Liver (tissue), 3 donors: ENCODE measurements at regions not wholly inside any gene's neighbourhood (a gene's known extent, or its start where the extent isn't known, plus 50 kb on each side); places are given as distances from the start of the nearest gene placed in this dataset.

ENCODE experiments used
- EGR1 ChIP-seq, 2 donors: IDR thresholded peaks; 2 replicates each; pipeline ENCODE4 v1.6.1; 2016 to 2018; ENCODE audit warnings: antibody characterized with exemption in 2 of 2, low read depth in 2 of 2
- FOXA1 ChIP-seq: IDR thresholded peaks from 2 replicates; pipeline ENCODE4 v1.6.1; 2016; ENCODE audit warnings: antibody characterized with exemption
- GABPA ChIP-seq, 2 donors: IDR thresholded peaks in 1 of 2; conservative IDR thresholded peaks in 1 of 2; 2 replicates each; pipeline ENCODE4 v1.6.1; 2016; ENCODE audit warnings: antibody characterized with exemption in 2 of 2, mild to moderate bottlenecking in 1 of 2, moderate library complexity in 1 of 2
- JUND ChIP-seq, 2 donors: IDR thresholded peaks; 2 replicates each; pipeline ENCODE4 v1.6.1; 2016; ENCODE audit warnings: antibody characterized with exemption in 2 of 2
- RAD21 ChIP-seq, 2 donors: IDR thresholded peaks; 2 replicates each; pipeline ENCODE4 v1.6.1; 2016; ENCODE audit warnings: antibody characterized with exemption in 2 of 2, mild to moderate bottlenecking in 2 of 2
- RXRA ChIP-seq, 2 donors: IDR thresholded peaks; 2 replicates each; pipeline ENCODE4 v1.6.1; 2017 to 2018; ENCODE audit warnings: antibody characterized with exemption in 2 of 2, mild to moderate bottlenecking in 1 of 2
- SP1 ChIP-seq: IDR thresholded peaks from 2 replicates; pipeline ENCODE4 v1.6.1; 2018; ENCODE audit warnings: antibody characterized with exemption, mild to moderate bottlenecking
- TAF1 ChIP-seq: conservative IDR thresholded peaks from 2 replicates; pipeline ENCODE4 v1.6.1; 2016; ENCODE audit warnings: antibody characterized with exemption, mild to moderate bottlenecking
- YY1 ChIP-seq: IDR thresholded peaks from 2 replicates; pipeline ENCODE4 v1.6.1; 2016; ENCODE audit warnings: antibody characterized with exemption, mild to moderate bottlenecking
- TF ChIP-seq, protein P1 (sequence below): IDR thresholded peaks from 2 replicates; pipeline ENCODE4 v1.6.1; 2016; ENCODE audit warnings: antibody characterized with exemption
- TF ChIP-seq, protein P2 (sequence below): fragments of 150-350 bp; IDR thresholded peaks from 2 replicates; pipeline ENCODE4 v1.5.1; 2017; ENCODE audit warnings: improper control_type of control experiment, low read depth, low read length; ENCODE audit not compliant: missing input control
- TF ChIP-seq, protein P3 (sequence below): IDR thresholded peaks from 2 replicates; pipeline ENCODE4 v1.6.1; 2016; ENCODE audit warnings: antibody characterized with exemption, mild to moderate bottlenecking
- TF ChIP-seq, protein P4 (sequence below): IDR thresholded peaks from 2 replicates; pipeline ENCODE4 v1.6.1; 2016; ENCODE audit warnings: antibody characterized with exemption
- TF ChIP-seq, protein P5 (sequence below): IDR thresholded peaks from 2 replicates; pipeline ENCODE4 v1.6.1; 2016; ENCODE audit warnings: antibody characterized with exemption
- donor health status: healthy.
- donor health status: healthy.

DNA sequence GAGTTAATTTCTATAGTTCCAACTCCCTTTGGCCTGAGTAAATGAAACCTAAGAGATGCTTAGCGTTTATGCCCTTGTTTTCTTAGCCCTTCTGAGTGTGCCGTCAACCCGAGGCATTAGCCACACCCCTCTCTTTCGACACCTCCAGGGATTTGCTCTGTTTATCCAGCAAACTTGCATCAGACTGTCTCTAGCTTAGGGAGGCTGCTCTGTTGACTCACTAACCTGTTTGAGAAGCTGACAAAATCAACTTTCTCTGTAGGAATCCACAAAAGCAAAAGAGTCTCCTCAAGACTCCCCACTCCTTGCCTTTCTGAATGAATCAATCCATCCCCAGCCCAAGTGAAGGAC lies 317.6 kb downstream of the TNS1 start:
- TF ChIP-seq, protein P1, sequence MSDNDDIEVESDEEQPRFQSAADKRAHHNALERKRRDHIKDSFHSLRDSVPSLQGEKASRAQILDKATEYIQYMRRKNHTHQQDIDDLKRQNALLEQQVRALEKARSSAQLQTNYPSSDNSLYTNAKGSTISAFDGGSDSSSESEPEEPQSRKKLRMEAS = no peak
- TF ChIP-seq RXRA (IDR thresholded peaks at IDR 0.05) (peak in 1 of 2 donors; percentile 28), RAD21 (IDR thresholded peaks at IDR 0.05) (no peak), SP1 (no peak), TAF1 (no peak), JUND (IDR thresholded peaks at IDR 0.05) (no peak), YY1 (no peak), GABPA (IDR thresholded peaks at IDR 0.05 in 1 of 2, conservative IDR thresholded peaks at IDR 0.05 in 1 of 2) (no peak), EGR1 (IDR thresholded peaks at IDR 0.05; ENCODE audit: low read depth in 2 of 2) (no peak), FOXA1 (peak; percentile 41)
- TF ChIP-seq, protein P2, sequence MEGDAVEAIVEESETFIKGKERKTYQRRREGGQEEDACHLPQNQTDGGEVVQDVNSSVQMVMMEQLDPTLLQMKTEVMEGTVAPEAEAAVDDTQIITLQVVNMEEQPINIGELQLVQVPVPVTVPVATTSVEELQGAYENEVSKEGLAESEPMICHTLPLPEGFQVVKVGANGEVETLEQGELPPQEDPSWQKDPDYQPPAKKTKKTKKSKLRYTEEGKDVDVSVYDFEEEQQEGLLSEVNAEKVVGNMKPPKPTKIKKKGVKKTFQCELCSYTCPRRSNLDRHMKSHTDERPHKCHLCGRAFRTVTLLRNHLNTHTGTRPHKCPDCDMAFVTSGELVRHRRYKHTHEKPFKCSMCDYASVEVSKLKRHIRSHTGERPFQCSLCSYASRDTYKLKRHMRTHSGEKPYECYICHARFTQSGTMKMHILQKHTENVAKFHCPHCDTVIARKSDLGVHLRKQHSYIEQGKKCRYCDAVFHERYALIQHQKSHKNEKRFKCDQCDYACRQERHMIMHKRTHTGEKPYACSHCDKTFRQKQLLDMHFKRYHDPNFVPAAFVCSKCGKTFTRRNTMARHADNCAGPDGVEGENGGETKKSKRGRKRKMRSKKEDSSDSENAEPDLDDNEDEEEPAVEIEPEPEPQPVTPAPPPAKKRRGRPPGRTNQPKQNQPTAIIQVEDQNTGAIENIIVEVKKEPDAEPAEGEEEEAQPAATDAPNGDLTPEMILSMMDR = no peak
- TF ChIP-seq, protein P3, sequence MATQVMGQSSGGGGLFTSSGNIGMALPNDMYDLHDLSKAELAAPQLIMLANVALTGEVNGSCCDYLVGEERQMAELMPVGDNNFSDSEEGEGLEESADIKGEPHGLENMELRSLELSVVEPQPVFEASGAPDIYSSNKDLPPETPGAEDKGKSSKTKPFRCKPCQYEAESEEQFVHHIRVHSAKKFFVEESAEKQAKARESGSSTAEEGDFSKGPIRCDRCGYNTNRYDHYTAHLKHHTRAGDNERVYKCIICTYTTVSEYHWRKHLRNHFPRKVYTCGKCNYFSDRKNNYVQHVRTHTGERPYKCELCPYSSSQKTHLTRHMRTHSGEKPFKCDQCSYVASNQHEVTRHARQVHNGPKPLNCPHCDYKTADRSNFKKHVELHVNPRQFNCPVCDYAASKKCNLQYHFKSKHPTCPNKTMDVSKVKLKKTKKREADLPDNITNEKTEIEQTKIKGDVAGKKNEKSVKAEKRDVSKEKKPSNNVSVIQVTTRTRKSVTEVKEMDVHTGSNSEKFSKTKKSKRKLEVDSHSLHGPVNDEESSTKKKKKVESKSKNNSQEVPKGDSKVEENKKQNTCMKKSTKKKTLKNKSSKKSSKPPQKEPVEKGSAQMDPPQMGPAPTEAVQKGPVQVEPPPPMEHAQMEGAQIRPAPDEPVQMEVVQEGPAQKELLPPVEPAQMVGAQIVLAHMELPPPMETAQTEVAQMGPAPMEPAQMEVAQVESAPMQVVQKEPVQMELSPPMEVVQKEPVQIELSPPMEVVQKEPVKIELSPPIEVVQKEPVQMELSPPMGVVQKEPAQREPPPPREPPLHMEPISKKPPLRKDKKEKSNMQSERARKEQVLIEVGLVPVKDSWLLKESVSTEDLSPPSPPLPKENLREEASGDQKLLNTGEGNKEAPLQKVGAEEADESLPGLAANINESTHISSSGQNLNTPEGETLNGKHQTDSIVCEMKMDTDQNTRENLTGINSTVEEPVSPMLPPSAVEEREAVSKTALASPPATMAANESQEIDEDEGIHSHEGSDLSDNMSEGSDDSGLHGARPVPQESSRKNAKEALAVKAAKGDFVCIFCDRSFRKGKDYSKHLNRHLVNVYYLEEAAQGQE = no peak
- TF ChIP-seq, protein P4, sequence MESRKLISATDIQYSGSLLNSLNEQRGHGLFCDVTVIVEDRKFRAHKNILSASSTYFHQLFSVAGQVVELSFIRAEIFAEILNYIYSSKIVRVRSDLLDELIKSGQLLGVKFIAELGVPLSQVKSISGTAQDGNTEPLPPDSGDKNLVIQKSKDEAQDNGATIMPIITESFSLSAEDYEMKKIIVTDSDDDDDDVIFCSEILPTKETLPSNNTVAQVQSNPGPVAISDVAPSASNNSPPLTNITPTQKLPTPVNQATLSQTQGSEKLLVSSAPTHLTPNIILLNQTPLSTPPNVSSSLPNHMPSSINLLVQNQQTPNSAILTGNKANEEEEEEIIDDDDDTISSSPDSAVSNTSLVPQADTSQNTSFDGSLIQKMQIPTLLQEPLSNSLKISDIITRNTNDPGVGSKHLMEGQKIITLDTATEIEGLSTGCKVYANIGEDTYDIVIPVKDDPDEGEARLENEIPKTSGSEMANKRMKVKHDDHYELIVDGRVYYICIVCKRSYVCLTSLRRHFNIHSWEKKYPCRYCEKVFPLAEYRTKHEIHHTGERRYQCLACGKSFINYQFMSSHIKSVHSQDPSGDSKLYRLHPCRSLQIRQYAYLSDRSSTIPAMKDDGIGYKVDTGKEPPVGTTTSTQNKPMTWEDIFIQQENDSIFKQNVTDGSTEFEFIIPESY = no peak
- TF ChIP-seq, protein P5, sequence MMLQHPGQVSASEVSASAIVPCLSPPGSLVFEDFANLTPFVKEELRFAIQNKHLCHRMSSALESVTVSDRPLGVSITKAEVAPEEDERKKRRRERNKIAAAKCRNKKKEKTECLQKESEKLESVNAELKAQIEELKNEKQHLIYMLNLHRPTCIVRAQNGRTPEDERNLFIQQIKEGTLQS = peak; percentile 46
